Motor neuron (in vitro differentiated cells): ENCODE measurements at regions not wholly inside any gene's neighbourhood (a gene's known extent, or its start where the extent isn't known, plus 50 kb on each side); places are given as distances from the start of the nearest gene placed in this dataset.

ENCODE experiments used
- ATAC-seq, 8 experiments: fragments of 200-7000 bp; cut with Tn5 transposase; replicated peaks in 6 of 8; 2 replicates each; pipeline ENCODE4 v1.8.0; 2021; ENCODE audit warnings: mild to moderate bottlenecking in 8 of 8, moderate library complexity in 8 of 8
- H3K27ac ChIP-seq, 2 donors: fragments of 250-450 bp; sonication (Bioruptor Pico); 2 replicates each; pipeline ENCODE4 v1.9.0; 2021; ENCODE audit warnings: antibody characterized with exemption in 2 of 2, mild to moderate bottlenecking in 2 of 2, moderate library complexity in 1 of 2
- H3K4me1 ChIP-seq, 2 donors: fragments of 250-450 bp; sonication (Bioruptor Pico); replicated peaks in 1 of 2; 2 replicates each; pipeline ENCODE4 v1.6.1; 2021; ENCODE audit warnings: antibody characterized with exemption in 2 of 2, mild to moderate bottlenecking in 2 of 2, moderate library complexity in 1 of 2
- H3K4me3 ChIP-seq, 5 donors: fragments of 250-450 bp; sonication (Bioruptor Pico); 2 replicates each; pipeline ENCODE4 v1.9.0; 2021; ENCODE audit warnings: antibody characterized with exemption in 5 of 5, mild to moderate bottlenecking in 5 of 5, moderate library complexity in 4 of 5
- WGBS, 10 experiments: fragments of 450-650 bp; shearing (Covaris generic); methylation state at CpG; one replicate each; pipeline ENCODE4 v1.0.0; 2022; 5-methylcytosine and 5-hydroxymethylcytosine counted together
- in situ Hi-C, 9 experiments: fragments of 400-800 bp; cut with MboI; loops; one replicate each; pipeline ENCODE4 v1.15.0; 2021; ENCODE audit warnings: low sequenced_read_pairs in 9 of 9, low pct_unique_long_range_greater_than_20kb in 2 of 9; ENCODE audit not compliant: unreplicated experiment in 9 of 9

GRCh38 chr12:72082986-72083820 is 144.6 kb downstream of the TPH2 start:
- 0 to 100% (median 72%) methylated on average over 1 to 5 of the region's 5 CpGs for WGBS, 10 experiments
- Histone ChIP-seq H3K4me3 (no peak overlapping the region), H3K27ac (no peak overlapping the region), H3K4me1 (peaks cover 0 to 2% of the 10 kb centered on the region in 2 donors)
- ATAC-seq: no peak
- in situ Hi-C loops: no loop called here

GRCh38 chr12:72084061-72084460 is 145.4 kb downstream of the TPH2 start:
- in situ Hi-C loops: no loop called here
- ATAC-seq: no peak
- Histone ChIP-seq H3K27ac (no peak overlapping the region), H3K4me3 (no peak overlapping the region), H3K4me1 (peaks cover 0 to 2% of the 10 kb centered on the region in 2 donors)
- WGBS, 10 experiments: 0 to 20% (median 0%) methylated on average over 1 of the region's 1 CpG; no CpG with 5 or more reads in 3 of the 10 experiments

- Histone ChIP-seq H3K4me1 (peaks cover 0 to 2% of the 10 kb centered on the region in 2 donors), H3K27ac (no peak overlapping the region), H3K4me3 (no peak overlapping the region)
- ATAC-seq: peak in 1 of 8 experiments; percentile 78
- in situ Hi-C loops: no loop called here
- 0 to 56% (median 20%) methylated on average over 1 of the region's 1 CpG; no CpG with 5 or more reads in 5 of the 10 experiments for WGBS, 10 experiments
Measured at GRCh38 chr12:72084880-72085279, 146.2 kb downstream of the TPH2 start.

- no peak for ATAC-seq
- H3K4me1 ChIP-seq: no peaks in the 10 kb centered on the region
- no peak overlapping the region for H3K4me3 ChIP-seq
- in situ Hi-C loops: no loop called here
- H3K27ac ChIP-seq: no peak overlapping the region
Measured at GRCh38 chr12:72089678-72090077, 151.0 kb downstream of the TPH2 start.

- in situ Hi-C loops: no loop called here
- Histone ChIP-seq H3K27ac (no peak overlapping the region), H3K4me3 (no peak overlapping the region), H3K4me1 (no peaks in the 10 kb centered on the region)
- ATAC-seq: no peak
- 2 to 92% (median 80%) methylated on average over 2 of the region's 2 CpGs; no CpG with 5 or more reads in 1 of the 10 experiments for WGBS, 10 experiments
Measured at GRCh38 chr12:72093424-72093823, 154.8 kb downstream of the TPH2 start.

- WGBS, 10 experiments: 40 to 90% (median 68%) methylated on average over 1 to 2 of the region's 2 CpGs; no CpG with 5 or more reads in 6 of the 10 experiments
- Histone ChIP-seq H3K4me3 (no peak overlapping the region), H3K27ac (no peak overlapping the region), H3K4me1 (no peaks in the 10 kb centered on the region)
- in situ Hi-C loops: no loop called here
- ATAC-seq: no peak
Measured at GRCh38 chr12:72093930-72094329, 155.3 kb downstream of the TPH2 start.

GRCh38 chr12:72094490-72094889 is 155.8 kb downstream of the TPH2 start:
- Histone ChIP-seq H3K4me1 (no peaks in the 10 kb centered on the region), H3K27ac (no peak overlapping the region), H3K4me3 (no peak overlapping the region)
- ATAC-seq: no peak
- WGBS, 10 experiments: 0 to 100% (median 56%) methylated on average over 1 of the region's 2 CpGs; no CpG with 5 or more reads in 5 of the 10 experiments
- in situ Hi-C loops: no loop called here

- WGBS, 10 experiments: 0 to 100% (median 36%) methylated on average over 1 of the region's 1 CpG; no CpG with 5 or more reads in 2 of the 10 experiments
- Histone ChIP-seq H3K27ac (no peak overlapping the region), H3K4me1 (no peaks in the 10 kb centered on the region), H3K4me3 (no peak overlapping the region)
- ATAC-seq: no peak
- in situ Hi-C loops: no loop called here
Measured at GRCh38 chr12:72095025-72095424, 156.4 kb downstream of the TPH2 start.

GRCh38 chr12:72098622-72099021 is 160.0 kb downstream of the TPH2 start:
- no peak overlapping the region for H3K4me3 ChIP-seq
- ATAC-seq: peak in 2 of 8 experiments; percentile 22 to 43
- H3K27ac ChIP-seq: no peak overlapping the region
- peaks cover 9 to 17% of the 10 kb centered on the region in 2 donors for H3K4me1 ChIP-seq
- WGBS, 10 experiments: 0 to 100% (median 63%) methylated on average over 1 to 4 of the region's 4 CpGs; no CpG with 5 or more reads in 1 of the 10 experiments
- in situ Hi-C loops: no loop called here

GRCh38 chr12:72100854-72101253 is 162.2 kb downstream of the TPH2 start:
- peak in 5 of 8 experiments; percentile 56 to 79 (median 60) for ATAC-seq
- WGBS, 10 experiments: 0 to 75% (median 59%) methylated on average over 1 to 2 of the region's 2 CpGs; no CpG with 5 or more reads in 2 of the 10 experiments
- in situ Hi-C loops: no loop called here
- Histone ChIP-seq H3K27ac (no peak overlapping the region), H3K4me1 (peaks cover 9 to 17% of the 10 kb centered on the region in 2 donors), H3K4me3 (no peak overlapping the region)

- Histone ChIP-seq H3K27ac (no peak overlapping the region), H3K4me1 (peaks cover 9 to 17% of the 10 kb centered on the region in 2 donors), H3K4me3 (no peak overlapping the region)
- no peak for ATAC-seq
- in situ Hi-C loops: no loop called here
- WGBS, 10 experiments: 0 to 100% (median 80%) methylated on average over 1 to 3 of the region's 3 CpGs; no CpG with 5 or more reads in 1 of the 10 experiments
Measured at GRCh38 chr12:72102150-72102549, 163.5 kb downstream of the TPH2 start.

GRCh38 chr12:72105849-72106248 is 166.3 kb upstream of the TRHDE start:
- in situ Hi-C loops: no loop called here
- H3K27ac ChIP-seq: no peak overlapping the region
- peak in 3 of 8 experiments; percentile 45 to 97 (median 81) for ATAC-seq
- peaks cover 9 to 18% of the 10 kb centered on the region in 2 donors for H3K4me1 ChIP-seq
- H3K4me3 ChIP-seq: no peak overlapping the region

- H3K27ac ChIP-seq: no peak overlapping the region
- no peak overlapping the region for H3K4me3 ChIP-seq
- no peak for ATAC-seq
- H3K4me1 ChIP-seq: peaks cover 0 to 7% of the 10 kb centered on the region in 2 donors
- in situ Hi-C loops: no loop called here
- 0 to 100% (median 56%) methylated on average over 1 to 5 of the region's 5 CpGs; no CpG with 5 or more reads in 2 of the 10 experiments for WGBS, 10 experiments
Measured at GRCh38 chr12:72110937-72111650, 161.1 kb upstream of the TRHDE start.
